HEK293 (cell line): ENCODE measurements at regions not wholly inside any gene's neighbourhood (a gene's known extent, or its start where the extent isn't known, plus 50 kb on each side); places are given as distances from the start of the nearest gene placed in this dataset.
A peak's percentile ranks its signal among the peaks of the same experiment; 100 is the strongest.

Experiments used
- GLI2 ChIP-seq: fragments of 450-650 bp; formaldehyde crosslinking; IDR thresholded peaks from 2 replicates; pipeline ENCODE4; 2017; ENCODE audit warnings: missing biosample characterization, missing genetic modification characterization, low read depth, borderline replicate concordance
- OSR2 ChIP-seq: fragments of 450-650 bp; formaldehyde crosslinking; IDR thresholded peaks from 2 replicates; pipeline ENCODE4 v1.5.1; 2016; ENCODE audit warnings: missing biosample characterization, missing genetic modification characterization
- SCRT2 ChIP-seq: fragments of 450-650 bp; formaldehyde crosslinking; IDR thresholded peaks from 2 replicates; pipeline ENCODE4 v1.5.1; 2016; ENCODE audit warnings: missing biosample characterization, missing genetic modification characterization
- TRIM28 ChIP-seq: IDR thresholded peaks from 2 replicates; pipeline ENCODE4 v1.6.1; 2011; ENCODE audit warnings: low read length, control low read depth, borderline replicate concordance
- TSHZ1 ChIP-seq: fragments of 450-650 bp; formaldehyde crosslinking; IDR thresholded peaks from 2 replicates; pipeline ENCODE4 v1.5.1; 2016; ENCODE audit warnings: missing biosample characterization, missing genetic modification characterization, borderline replicate concordance
- ZBTB11 ChIP-seq: fragments of 450-650 bp; formaldehyde crosslinking; conservative IDR thresholded peaks from 2 replicates; pipeline ENCODE4 v1.5.1; 2016; ENCODE audit warnings: low read depth, missing biosample characterization, missing genetic modification characterization
- ZBTB49 ChIP-seq: fragments of 450-650 bp; formaldehyde crosslinking; IDR thresholded peaks from 2 replicates; pipeline ENCODE4 v1.5.1; 2016; ENCODE audit warnings: missing biosample characterization, missing genetic modification characterization, low read depth
- ZNF138 ChIP-seq: fragments of 450-650 bp; formaldehyde crosslinking; IDR thresholded peaks from 2 replicates; pipeline ENCODE4 v1.5.1; 2016; ENCODE audit warnings: missing biosample characterization, missing genetic modification characterization, borderline replicate concordance
- ZNF16 ChIP-seq: fragments of 450-650 bp; formaldehyde crosslinking; IDR thresholded peaks from 2 replicates; pipeline ENCODE4 v1.5.1; 2016; ENCODE audit warnings: low read depth, missing biosample characterization, missing genetic modification characterization
- ZNF19 ChIP-seq: fragments of 450-650 bp; formaldehyde crosslinking; IDR thresholded peaks from 2 replicates; pipeline ENCODE4; 2016; ENCODE audit warnings: missing biosample characterization, missing genetic modification characterization, low read depth
- ZNF211 ChIP-seq: fragments of 450-650 bp; formaldehyde crosslinking; IDR thresholded peaks from 2 replicates; pipeline ENCODE4 v1.5.1; 2016; ENCODE audit warnings: low read depth, missing biosample characterization, missing genetic modification characterization
- ZNF214 ChIP-seq: fragments of 450-650 bp; formaldehyde crosslinking; IDR thresholded peaks from 2 replicates; pipeline ENCODE4 v1.5.1; 2017; ENCODE audit warnings: missing biosample characterization, mild to moderate bottlenecking, missing genetic modification characterization, borderline replicate concordance
- ZNF354C ChIP-seq: fragments of 450-650 bp; formaldehyde crosslinking; IDR thresholded peaks from 2 replicates; pipeline ENCODE4 v1.5.1; 2016; ENCODE audit warnings: missing biosample characterization, missing genetic modification characterization, low read depth, borderline replicate concordance
- ZNF433 ChIP-seq: fragments of 450-650 bp; formaldehyde crosslinking; IDR thresholded peaks from 2 replicates; pipeline ENCODE4 v1.5.1; 2016; ENCODE audit warnings: missing biosample characterization, missing genetic modification characterization, low read depth
- ZNF473 ChIP-seq: fragments of 450-650 bp; formaldehyde crosslinking; IDR thresholded peaks from 2 replicates; pipeline ENCODE4 v1.5.1; 2017; ENCODE audit warnings: missing biosample characterization, missing genetic modification characterization
- ZNF48 ChIP-seq: fragments of 450-650 bp; formaldehyde crosslinking; IDR thresholded peaks from 2 replicates; pipeline ENCODE4 v1.5.1; 2016; ENCODE audit warnings: missing biosample characterization, missing genetic modification characterization
- ZNF488 ChIP-seq: fragments of 450-650 bp; formaldehyde crosslinking; IDR thresholded peaks from 2 replicates; pipeline ENCODE4 v1.5.1; 2016; ENCODE audit warnings: missing biosample characterization, missing genetic modification characterization
- ZNF510 ChIP-seq: fragments of 450-650 bp; formaldehyde crosslinking; IDR thresholded peaks from 2 replicates; pipeline ENCODE4 v1.5.1; 2018; ENCODE audit warnings: mild to moderate bottlenecking, missing genetic modification characterization, missing biosample characterization; ENCODE audit not compliant: insufficient replicate concordance
- ZNF623 ChIP-seq: fragments of 450-650 bp; formaldehyde crosslinking; IDR thresholded peaks from 2 replicates; pipeline ENCODE4 v1.5.1; 2016; ENCODE audit warnings: missing biosample characterization, missing genetic modification characterization
- ZNF791 ChIP-seq: fragments of 450-650 bp; formaldehyde crosslinking; IDR thresholded peaks from 2 replicates; pipeline ENCODE4 v1.5.1; 2016; ENCODE audit warnings: missing biosample characterization, missing genetic modification characterization
- ZSCAN18 ChIP-seq: fragments of 450-650 bp; formaldehyde crosslinking; IDR thresholded peaks from 2 replicates; pipeline ENCODE4 v1.5.1; 2016; ENCODE audit warnings: missing biosample characterization, missing genetic modification characterization
- TF ChIP-seq, protein P1 (sequence below): fragments of 450-650 bp; formaldehyde crosslinking; IDR thresholded peaks from 2 replicates; pipeline ENCODE4 v1.5.1; 2016; ENCODE audit warnings: missing biosample characterization, missing genetic modification characterization, low read depth
- TF ChIP-seq, protein P2 (sequence below): fragments of 450-650 bp; formaldehyde crosslinking; IDR thresholded peaks from 2 replicates; pipeline ENCODE4 v1.5.1; 2016; ENCODE audit warnings: missing biosample characterization, missing genetic modification characterization
- TF ChIP-seq, protein P3 (sequence below): fragments of 450-650 bp; formaldehyde crosslinking; IDR thresholded peaks from 2 replicates; pipeline ENCODE4 v1.5.1; 2017; ENCODE audit warnings: missing biosample characterization, missing genetic modification characterization

- TF ChIP-seq TSHZ1 (tag by site-specific recombination) (no peak), ZNF138 (tag by site-specific recombination) (no peak), ZBTB49 (tag by site-specific recombination) (no peak), ZNF16 (no peak), ZNF433 (tag by site-specific recombination) (no peak), ZBTB11 (tag by site-specific recombination) (no peak), ZNF214 (tag by site-specific recombination) (no peak), ZNF19 (tag by site-specific recombination) (no peak), TRIM28 (no peak), ZNF791 (tag by site-specific recombination) (no peak), ZNF48 (no peak), ZNF510 (tag by site-specific recombination) (no peak), ZNF488 (tag by site-specific recombination) (no peak), OSR2 (tag by site-specific recombination) (peak; percentile 76), SCRT2 (peak; percentile 90), ZNF354C (tag by site-specific recombination) (no peak), ZNF473 (tag by site-specific recombination) (no peak), GLI2 (tag by site-specific recombination) (peak; percentile 84; the same call in 1 of the 2 replicates), ZNF211 (tag by site-specific recombination) (no peak), ZSCAN18 (no peak), ZNF623 (tag by site-specific recombination) (no peak)
- TF ChIP-seq, protein P1, sequence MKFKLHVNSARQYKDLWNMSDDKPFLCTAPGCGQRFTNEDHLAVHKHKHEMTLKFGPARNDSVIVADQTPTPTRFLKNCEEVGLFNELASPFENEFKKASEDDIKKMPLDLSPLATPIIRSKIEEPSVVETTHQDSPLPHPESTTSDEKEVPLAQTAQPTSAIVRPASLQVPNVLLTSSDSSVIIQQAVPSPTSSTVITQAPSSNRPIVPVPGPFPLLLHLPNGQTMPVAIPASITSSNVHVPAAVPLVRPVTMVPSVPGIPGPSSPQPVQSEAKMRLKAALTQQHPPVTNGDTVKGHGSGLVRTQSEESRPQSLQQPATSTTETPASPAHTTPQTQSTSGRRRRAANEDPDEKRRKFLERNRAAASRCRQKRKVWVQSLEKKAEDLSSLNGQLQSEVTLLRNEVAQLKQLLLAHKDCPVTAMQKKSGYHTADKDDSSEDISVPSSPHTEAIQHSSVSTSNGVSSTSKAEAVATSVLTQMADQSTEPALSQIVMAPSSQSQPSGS (tag by site-specific recombination): peak; percentile 53; the same call in 1 of the 2 replicates
- TF ChIP-seq, protein P2, sequence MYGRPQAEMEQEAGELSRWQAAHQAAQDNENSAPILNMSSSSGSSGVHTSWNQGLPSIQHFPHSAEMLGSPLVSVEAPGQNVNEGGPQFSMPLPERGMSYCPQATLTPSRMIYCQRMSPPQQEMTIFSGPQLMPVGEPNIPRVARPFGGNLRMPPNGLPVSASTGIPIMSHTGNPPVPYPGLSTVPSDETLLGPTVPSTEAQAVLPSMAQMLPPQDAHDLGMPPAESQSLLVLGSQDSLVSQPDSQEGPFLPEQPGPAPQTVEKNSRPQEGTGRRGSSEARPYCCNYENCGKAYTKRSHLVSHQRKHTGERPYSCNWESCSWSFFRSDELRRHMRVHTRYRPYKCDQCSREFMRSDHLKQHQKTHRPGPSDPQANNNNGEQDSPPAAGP (tag by site-specific recombination): peak; percentile 76
- TF ChIP-seq, protein P3, sequence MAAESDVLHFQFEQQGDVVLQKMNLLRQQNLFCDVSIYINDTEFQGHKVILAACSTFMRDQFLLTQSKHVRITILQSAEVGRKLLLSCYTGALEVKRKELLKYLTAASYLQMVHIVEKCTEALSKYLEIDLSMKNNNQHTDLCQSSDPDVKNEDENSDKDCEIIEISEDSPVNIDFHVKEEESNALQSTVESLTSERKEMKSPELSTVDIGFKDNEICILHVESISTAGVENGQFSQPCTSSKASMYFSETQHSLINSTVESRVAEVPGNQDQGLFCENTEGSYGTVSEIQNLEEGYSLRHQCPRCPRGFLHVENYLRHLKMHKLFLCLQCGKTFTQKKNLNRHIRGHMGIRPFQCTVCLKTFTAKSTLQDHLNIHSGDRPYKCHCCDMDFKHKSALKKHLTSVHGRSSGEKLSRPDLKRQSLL (tag by site-specific recombination): no peak
These were observed 190.6 kb upstream of the MSX2 start (continued) for GRCh38 chr5:174533751-174534241.
